Effector CD8-positive, alpha-beta T cell (primary cell): ENCODE measurements at regions not wholly inside any gene's neighbourhood (a gene's known extent, or its start where the extent isn't known, plus 50 kb on each side); places are given as distances from the start of the nearest gene placed in this dataset.

Experiments used
- DNase-seq: peaks from one replicate; lab custom pipeline; 2025; lab: John Stamatoyannopoulos, UW

GRCh38 chr2:7971841-7972240 lies 710.0 kb upstream of the ID2 start:
- no peak for DNase-seq

DNA sequence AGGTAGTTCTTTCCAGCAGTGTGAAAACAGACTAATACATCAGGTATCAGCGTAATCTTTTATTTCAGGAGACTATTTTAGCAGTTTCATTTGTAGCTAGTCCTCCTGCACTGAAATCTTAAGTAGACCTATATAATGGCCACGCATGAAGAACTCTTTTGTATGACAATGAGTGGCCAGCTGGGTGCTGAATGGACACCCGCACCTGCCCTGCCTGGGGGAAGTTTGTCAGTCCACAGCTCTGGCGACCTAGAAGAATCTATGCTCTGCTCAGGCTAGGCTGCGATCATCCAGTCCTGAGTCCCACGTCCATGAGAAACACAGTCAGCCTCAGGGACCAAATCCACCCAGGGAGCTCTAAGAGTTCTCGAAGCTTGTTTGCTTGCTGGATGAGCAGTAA lies 709.2 kb upstream of the ID2 start:
- no peak for DNase-seq

DNA sequence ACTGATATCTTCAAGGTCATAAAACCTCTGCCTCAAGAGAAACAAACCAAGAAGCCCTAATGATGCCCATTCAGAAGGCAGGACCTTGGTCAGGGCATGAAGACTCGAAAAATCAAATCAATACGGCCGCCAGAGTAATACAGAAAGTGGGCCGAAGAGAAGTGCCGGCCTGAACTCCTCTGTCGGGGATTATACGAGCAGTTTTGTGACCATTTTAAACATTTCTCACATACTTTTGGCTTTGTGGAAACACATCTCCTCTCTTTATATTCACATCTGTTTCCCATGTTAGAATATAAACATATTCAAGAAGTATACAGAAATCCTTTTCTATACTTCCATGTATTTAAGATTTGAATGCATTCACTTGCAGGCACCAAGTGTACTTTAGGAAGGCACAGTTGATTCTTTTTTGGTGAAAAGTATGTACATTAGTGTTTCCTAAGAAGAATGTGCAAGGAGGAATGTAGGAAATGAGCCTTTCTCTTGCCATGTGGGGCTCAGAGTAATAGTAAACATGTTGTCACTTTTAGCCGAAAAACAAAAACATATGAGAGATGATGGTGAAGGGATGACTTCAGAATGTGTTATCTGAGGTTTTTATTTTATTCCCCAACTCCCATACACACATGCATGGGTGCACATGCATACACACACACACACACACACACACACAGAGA lies 707.9 kb upstream of the ID2 start:
- DNase-seq: no peak

DNA sequence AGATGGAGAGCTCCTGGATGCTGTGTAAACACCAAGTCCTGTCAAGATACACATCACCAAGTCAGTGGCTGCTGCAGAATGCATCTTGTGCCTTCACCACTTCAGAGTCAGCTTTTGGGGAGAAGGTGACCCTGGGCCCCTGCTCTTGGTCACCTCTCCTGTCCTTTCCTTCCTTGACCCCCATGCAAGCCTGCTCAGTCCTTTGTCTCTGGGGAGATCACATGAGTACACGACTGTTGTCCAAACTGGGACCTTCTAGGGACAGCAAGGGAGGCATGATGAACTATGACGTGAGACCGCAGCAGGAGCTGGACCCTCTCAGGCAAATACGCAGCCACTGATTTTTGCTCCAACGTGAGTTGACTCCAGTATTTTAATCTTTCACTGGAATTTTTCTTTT lies 706.9 kb upstream of the ID2 start:
- no peak for DNase-seq

GRCh38 chr2:7976206-7976605 lies 705.6 kb upstream of the ID2 start:
- no peak for DNase-seq

DNA sequence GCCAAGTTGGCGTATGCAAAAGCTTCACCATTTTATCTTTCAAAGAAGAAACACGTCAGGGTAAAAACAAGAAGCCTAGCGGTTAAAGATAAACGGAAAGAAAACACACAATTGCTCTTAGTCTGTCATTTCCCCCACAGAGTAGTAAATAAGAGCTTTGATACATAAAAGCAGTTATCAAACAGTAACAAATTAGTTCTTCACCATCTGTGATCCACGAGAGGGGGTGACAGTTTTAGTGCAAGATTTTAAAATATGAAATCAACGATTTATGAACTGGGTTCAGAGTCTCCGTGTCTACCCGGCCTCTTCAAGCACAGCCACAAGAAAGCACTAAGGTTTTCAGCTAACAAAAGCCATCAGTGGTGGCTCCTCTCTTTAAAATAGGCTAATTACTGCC lies 703.9 kb upstream of the ID2 start:
- no peak for DNase-seq

- DNase-seq: no peak
Observed at GRCh38 chr2:7982054-7982453, 699.8 kb upstream of the ID2 start.

DNA sequence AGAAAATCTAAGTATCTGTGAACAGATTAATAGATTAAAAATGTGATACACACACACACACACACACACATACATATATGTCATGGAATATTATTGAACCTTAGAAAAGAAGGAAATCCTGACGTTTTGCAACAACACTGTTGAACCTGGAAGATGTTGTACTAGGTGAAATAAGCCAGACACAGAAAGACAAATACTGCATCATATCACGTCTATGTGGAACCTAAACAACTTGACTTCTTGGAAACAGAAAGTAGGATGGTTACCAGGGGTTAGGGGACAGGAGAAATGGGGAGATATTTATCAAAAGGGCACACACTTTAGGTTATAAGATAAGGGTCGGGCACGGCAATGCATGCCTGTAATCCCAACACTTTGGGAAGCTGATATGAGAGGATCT lies 698.4 kb upstream of the ID2 start:
- no peak for DNase-seq

DNA sequence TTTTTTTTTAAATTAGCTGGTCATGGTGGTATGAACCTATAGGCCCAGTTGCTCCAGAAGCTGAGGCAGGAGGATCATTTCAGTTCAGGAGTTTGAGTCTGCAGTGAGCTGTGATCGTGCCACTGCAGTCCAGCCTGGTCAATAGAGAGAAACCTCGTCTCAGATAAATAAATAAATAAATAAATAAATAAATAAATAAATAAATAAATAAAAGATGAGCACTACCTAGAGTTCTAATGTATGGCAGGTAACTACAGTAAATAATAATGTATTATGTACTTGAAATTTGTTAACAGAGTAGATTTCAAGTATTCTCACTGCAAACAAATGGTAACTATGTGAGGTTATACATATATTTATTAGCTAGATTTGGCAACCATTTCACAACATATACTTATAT lies 697.9 kb upstream of the ID2 start:
- DNase-seq: no peak

DNA sequence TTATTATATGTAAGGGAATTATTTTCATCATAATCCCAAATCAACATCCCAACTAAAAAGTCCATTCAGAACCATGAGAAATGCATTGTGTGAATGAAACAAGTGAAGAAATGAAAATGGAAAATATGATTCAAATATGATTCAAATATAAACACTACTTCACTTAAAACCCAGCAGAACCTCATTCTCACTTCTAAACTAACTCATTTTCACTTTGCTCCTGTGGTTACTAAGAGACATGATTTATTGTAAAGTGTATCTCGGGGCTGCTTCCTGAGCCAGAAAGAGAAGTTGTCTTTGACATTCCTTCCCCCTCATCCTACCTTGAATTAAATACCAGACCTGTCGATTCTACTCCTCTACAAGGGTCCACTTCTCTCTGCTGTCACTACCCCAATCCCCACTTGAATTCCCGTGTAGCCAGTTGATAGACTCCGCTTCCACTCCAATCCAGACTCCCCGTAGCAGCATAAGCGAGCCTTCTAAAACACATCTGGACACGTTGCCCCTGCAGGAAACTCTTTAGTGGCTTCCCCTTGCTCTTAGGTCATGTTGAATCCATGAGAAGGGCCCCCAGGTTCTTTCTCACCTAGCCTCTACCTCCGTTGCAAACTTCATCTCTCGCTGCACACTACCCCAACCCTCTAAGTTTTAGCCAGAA lies 697.0 kb upstream of the ID2 start:
- no peak for DNase-seq

- DNase-seq: no peak
Observed at GRCh38 chr2:7986431-7986830, 695.4 kb upstream of the ID2 start.

DNA sequence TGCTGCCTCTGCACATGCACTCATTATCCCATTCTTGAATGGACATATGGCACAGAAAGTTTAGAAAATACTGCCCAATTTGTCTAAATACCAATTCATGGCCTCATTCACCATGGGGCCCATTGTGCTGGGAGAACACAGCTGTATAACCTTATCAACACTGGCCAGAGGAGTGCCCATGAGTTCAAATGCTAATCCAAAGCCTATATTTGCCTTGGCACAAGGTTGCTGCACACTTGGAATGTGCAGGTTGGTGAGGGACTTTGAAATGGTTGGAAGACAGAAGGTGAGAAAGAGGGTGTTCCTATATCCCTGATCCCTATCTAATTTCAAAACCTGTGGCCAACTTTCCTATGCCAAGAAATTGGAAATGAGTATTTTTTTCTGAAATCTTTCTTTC lies 693.9 kb upstream of the ID2 start:
- DNase-seq: no peak

GRCh38 chr2:7988440-7988839 lies 693.4 kb upstream of the ID2 start:
- no peak for DNase-seq

- no peak for DNase-seq
Observed at GRCh38 chr2:7989823-7990222, 692.0 kb upstream of the ID2 start.

DNA sequence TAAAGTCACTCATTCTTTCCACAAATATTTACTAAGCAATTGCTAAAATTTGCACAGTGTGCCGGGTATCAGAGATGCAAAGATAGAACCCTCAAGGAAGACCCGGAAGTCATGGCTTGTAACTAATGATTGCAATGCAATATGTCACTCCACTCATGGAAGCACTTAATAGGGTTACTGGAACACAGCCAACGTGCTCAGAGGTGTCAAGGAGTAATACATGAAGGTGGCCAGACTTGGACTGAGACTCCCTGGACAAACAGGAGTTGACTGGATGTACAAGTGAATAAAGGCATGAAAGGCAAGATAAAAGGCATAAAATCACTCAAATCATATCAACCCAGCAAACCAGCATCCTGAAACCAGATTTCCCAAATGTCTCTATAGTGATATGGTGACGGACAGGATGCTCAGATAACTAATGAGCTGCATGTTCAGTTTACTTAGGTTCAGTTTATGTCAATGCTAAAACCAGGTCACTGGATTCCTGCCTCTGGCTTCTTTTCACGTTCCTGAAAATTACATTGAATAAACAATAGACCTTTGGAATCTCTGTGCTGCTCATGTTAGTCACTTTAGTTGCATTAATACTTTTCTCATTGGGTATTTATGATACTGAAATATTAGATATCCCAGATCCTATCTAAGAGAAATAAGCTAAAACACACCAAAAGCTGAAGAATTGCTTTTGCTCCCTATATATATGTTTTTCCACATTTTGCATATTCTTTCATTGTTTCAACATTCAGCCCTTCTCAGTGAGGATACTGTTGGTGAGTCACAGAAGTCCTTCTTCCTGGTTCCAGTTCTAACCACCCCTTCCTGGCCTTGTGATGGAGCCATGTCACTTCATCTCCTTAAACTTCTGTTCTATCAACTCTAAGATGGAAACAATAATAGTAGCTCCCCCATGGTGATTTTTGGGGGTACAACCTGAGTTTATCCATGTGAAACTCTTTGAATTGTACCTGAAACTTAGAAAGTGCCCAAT lies 688.9 kb upstream of the ID2 start:
- no peak for DNase-seq

DNA sequence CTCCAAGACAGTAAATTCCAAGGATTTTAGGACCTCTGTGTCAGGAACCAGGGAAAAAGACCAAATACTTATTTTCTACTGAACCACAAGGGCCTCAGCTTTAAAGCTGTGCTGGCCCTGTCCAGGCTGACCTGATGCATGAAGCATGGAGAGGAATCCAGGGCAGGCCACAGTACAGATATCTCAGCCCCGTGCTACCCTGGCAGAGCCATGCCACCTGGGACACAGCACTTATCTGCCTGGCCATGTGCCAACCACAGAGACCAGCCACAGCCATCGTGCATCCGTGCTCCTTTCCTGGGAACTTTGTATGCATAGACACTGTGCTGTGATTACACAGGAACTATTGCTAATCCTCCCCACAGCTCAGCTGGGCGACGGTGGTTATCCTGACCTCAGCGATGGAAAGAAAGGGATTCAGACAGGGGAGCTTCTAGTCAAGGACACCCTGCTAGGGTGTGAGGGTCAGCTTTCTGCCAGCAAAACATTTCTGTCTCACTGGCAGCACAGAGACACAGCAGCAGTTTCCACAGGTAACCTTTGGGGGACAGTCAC lies 687.4 kb upstream of the ID2 start:
- no peak for DNase-seq

DNA sequence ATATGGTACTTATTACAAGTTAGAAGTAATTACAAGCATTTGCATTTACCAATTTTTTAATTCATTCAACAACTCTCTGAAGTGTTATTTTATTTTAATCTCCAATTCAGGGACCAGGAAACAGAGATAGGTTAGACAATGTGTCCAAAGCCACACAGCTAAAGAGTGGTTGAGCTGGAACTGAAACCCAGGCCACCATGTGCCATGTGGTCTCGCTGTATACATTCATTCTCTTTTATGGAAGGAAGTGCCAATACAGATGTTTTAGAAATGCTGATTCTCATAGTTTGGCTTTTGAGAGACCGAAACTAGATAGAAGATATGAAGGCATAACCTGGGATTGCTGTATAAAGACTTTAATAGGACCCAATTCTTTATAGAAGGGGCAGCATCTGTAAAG lies 684.6 kb upstream of the ID2 start:
- no peak for DNase-seq

- DNase-seq: no peak
Observed at GRCh38 chr2:7999683-8000476, 682.0 kb upstream of the ID2 start.

DNA sequence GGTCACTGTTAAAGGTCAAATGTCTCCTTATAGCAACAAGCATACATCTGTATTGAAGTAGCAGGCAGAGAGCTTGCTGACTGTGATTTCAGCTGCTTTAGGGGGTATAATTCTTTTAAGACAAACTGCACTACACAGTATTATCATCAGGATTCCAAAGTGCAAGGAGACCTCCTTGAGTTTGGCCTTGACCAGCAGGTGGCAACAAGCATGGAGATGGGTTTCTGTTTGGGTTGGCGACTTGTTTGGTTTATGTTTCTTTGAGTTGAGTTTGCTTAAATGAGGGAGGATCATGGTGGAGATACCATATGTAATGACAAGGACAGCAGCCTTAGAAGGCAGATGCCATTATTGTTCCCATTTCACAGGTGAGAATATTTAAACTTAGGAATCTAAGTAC lies 681.0 kb upstream of the ID2 start:
- DNase-seq: no peak

DNA sequence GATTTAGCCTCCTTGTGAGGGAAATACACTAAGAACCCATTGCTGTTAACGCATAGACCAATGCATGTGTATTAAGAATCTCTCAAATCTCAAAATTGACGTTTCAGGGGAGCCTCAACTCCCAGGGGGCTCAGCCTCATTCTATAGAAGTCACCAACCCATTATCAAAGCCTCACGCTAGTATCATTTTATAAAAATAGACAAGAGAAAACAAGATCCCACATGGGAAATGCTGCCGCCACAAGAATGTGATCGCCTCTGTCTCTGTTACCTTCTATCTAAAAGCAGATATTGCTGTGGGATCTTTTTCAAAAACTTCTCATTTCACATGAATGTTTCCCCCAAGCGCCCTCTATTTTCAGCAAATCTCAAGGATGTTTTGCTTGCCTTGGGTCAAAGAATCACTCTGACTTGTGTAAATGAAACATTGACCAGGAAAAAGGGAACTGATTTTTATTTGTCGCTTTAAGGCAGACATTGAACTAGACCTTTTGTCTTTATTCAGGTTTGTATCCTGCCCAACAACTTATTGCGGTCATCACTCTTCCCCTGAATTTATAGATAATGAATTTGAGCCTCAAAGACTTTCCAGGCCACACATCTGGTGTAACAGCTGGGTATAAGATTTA lies 679.0 kb upstream of the ID2 start:
- DNase-seq: no peak

GRCh38 chr2:8003462-8004075 lies 678.3 kb upstream of the ID2 start:
- DNase-seq: no peak
